ENCODE measurements at regions not wholly inside any gene's neighbourhood (a gene's known extent, or its start where the extent isn't known, plus 50 kb on each side); places are given as distances from the start of the nearest gene placed in this dataset.

DNA sequence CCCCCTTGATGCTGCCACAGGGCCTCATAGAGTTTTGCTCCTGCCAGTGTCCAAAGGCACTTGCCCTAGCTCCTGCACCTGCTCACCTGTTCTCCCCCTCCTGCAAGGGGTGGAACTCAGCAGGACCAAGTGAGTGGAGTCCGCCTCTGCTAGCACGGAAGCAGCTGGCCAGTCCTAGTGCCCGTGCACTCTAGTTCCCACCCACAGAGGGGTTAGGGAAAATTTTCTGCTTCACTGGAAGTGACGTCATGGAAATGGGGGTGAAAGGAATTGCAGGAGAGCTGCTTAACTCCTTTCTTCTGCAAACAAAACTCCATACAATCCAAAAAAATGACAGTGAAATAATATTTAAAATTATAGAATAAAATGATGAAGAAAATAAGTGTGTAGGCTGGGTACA, 609.7 kb upstream of the SLITRK1 start:
- no peak for FAIRE-seq
- no peak for DNase-seq (ENCODE audit: low spot score)

DNA sequence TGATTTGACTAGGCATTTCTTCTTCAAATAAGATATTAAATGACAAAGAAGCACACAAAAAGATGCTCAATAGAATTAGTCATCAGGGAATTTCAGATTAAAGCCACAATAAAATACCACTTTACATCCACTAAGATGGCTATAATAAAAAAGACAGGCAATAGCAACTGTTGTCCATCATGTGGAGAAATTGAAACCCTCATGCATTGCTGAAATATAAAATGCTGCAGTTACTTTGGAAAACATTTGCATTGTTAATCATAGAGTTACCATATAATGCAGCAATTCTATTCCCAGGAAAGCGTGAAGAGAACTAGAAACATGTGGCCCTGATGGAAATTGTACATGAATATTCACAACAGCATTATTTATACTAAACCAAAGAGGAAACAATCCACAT, 605.5 kb upstream of the SLITRK1 start:
- DNase-seq (ENCODE audit: low spot score) (no peak), FAIRE-seq (no peak)

DNA sequence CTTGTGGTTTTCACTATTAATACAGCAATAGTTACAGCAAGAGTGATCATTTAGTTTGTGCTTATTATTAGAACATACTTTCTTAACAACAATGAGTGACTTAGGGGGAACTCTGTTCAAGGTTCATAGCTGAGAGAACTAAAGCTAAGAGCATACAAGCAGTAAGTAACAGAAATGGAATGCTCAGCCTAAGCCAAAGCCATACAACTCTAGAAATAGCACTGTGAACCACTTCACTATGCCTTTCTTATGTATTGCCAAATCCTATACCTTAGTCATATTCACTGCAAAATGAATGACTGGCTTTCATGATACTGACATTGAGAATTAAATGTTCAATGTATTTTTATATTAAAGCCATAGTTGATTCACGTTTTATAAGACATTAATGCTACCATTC, 599.7 kb upstream of the SLITRK1 start:
- DNase-seq (ENCODE audit: low spot score) = no peak
- FAIRE-seq = no peak

DNA sequence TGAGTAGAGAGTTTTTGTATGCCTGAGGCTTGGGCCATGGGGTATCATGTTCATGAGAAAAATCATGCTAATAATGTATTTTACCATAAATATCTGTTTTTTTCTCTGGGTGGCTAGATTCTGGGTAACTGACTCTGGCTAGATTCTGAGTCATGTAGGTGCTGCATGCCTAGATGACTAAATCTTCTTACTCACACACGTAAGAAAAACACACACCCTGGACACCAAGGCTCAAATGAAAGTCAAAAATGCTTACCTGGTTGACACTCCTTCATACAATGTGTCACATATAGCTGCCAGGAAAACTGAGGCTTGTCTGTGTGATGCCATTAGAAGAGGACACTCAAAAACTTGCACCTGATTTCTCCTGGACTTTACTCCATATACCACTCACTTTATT, 597.4 kb upstream of the SLITRK1 start:
- no peak for FAIRE-seq

DNA sequence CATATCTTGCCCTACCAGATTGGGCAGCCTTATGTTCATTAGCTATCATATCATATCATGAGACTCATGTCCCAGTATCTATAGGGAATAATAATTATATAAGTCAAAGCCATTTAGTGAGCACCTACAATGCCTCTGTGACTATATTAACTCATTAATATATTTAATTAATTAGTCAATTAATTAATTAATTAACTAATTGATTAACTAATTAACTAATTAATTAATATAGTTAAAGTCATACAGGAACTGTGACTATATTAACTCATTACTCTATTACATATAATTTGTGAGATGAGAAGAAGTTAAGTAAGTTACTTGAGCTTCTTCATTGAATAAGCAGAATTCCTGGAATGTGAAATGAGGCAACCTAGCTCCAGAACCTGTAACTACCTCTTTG, 588.3 kb upstream of the SLITRK1 start:
- FAIRE-seq = no peak
- no peak for DNase-seq (ENCODE audit: low spot score)

More for the DNA sequence above, 597.4 kb upstream of the SLITRK1 start:
- peak; percentile 0 for DNase-seq (ENCODE audit: low spot score)

DNA sequence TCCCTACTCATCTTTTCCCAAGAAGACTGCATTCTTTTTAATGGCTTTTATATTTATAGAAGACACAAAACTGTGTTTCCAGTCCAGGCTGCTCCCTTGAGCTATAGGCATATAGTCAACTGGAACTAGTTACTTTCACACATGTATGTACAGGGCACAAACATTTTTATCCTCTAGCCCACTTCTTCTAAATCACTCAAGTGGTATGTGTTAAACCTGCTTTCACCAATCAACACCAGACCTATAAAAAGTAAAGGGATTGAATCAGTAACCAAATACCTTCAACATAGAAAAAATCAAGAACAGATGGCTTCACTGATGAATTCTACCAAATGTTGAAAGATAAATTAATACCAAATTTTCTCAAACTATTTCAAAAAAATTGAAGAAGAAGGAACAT, 584.2 kb upstream of the SLITRK1 start:
- FAIRE-seq (no peak), DNase-seq (ENCODE audit: low spot score) (no peak)

DNA sequence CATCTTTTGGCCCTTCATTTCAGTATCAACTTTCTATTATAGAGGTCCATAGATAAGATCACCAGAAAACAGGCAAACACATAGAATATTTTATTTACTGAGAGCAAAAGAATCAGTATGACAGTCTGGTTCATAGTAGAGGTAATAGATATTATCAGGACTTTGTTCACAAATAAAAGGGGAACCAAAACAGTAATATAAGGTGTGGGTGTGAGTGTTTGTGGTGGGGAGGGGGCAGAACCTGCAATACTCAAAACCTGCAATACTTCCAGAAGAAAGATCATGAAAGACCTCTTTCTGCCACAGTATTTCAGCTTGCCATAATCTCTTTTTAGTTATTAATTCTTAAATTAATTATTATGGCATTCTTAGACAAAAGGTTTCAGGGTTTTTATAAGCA, 578.7 kb upstream of the SLITRK1 start:
- DNase-seq (ENCODE audit: low spot score) (no peak), FAIRE-seq (no peak)

DNA sequence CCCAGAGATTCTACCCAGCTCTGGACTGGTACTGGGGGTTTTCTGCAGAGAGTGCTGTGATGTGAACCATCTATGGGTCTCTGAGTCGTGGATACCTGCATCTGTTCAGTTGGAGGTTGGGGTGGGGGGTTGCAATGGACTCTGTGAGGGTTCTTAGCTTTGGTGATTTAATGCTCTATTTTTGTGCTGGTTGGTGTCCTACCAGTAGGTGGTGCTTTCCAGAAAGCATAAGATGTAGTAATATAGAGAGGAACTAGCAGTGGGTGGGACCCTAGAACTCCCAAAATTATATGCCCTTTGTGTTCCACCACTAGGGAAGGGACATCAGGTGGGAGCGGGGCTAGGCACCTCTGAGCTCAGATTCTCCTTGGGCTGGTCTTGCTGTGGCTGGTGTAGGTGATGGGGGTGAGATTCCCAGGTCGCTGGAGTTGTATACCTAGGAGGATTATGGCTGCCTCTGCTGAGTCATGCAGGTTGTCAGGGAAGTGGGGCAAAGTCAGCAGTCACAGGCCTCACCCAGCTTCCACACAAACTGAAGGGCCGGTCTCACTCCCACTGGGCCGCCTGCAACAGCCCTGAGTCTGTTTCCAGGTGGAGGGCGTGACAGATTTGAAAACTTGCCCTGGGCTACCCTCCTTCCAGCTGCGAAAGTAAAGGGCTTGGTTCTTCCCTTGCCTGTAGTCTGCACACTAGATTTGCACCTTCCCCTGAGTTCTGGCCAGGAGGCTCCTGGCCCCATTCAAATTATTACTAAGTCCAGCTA, 573.0 kb upstream of the SLITRK1 start:
- no peak for DNase-seq (ENCODE audit: low spot score)
- no peak for FAIRE-seq

DNA sequence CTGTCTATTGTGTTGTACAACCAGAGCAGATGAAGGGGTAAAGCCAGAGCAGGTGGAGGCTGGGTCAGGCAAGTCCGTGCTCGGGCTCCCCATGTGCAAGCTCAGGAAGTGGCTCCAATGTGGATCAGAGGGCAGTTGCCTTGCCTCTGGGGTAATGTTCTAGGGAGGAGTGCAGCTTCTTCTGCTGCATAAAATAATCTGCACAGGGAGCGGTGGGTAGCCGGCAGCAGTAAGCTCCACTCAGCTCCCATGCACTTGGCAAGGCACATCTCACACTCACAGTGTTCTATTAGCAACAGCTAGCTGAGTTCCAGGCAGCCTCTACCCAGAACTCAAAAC, 565.3 kb upstream of the SLITRK1 start:
- FAIRE-seq (no peak), DNase-seq (ENCODE audit: low spot score) (no peak)

DNA sequence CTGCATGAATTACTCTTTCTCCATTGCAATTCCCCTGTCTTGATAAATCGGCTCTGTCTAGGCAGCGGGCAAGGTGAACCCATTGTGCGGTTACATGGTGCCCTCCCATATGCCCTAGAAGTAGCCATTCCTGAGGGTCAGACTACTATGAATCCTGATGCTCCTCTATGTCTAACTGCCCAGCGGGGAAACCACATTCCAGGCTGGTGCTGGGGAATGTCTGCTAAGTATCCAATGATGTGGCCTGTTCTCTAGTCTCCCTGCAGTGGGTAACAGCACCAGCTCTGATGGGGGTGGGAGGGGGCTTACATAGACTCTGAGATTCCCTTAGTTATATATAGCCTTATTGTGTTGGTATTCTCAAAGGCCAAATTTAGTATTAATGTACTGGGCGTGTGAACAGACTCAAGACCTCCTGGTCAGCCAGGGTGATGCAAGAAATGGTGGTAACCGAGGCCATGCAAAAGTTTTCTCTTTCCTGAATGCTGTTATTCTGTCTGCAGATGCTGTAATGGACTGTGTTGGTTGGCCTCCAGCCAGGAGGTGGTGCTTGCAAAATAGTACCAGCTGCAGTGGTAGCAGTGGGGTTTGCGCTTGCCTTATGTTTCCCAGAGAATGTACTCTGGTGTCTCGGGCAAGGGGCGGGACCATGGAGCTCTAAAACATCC, 564.8 kb upstream of the SLITRK1 start:
- no peak for DNase-seq (ENCODE audit: low spot score)
- no peak for FAIRE-seq

DNA sequence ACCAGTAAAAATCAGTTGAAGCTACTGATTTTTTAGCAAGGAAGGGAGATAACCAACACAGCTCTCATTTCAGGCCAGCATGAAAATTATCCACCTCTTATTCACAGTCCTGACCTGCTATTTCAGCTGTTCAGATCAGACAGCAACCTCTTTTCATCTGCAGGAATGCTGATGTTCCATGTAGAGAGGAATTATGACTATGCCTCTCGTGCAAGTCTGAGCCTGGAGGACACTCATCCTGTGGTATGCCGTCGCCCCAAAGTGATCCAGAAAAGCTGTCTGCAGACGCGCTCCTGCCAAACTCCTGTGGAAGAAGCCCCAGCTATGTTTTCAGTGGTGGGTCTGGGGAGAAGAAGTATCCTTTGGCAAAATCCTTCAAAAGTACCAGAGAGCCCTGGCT, 563.5 kb upstream of the SLITRK1 start:
- FAIRE-seq (no peak), DNase-seq (ENCODE audit: low spot score) (no peak)

DNA sequence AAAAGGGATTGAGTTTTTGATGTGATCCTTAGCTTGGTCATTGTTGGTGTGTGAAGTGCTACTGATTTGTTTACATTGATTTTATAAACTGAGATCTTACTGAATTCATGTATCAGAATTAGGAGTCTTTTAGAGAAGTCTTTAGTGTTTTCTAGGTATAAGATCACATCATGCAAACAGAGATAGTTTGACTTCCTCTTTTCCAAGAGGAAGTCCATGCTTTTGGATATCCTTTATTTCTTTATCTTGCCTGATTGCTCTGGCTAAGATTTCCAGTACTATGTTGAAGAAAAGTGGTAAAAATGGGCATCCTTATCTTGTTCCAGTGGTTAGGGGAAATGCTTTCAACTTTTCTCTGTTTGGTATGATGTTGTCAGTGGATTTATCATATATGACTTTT, 561.2 kb upstream of the SLITRK1 start:
- no peak for FAIRE-seq
- DNase-seq (ENCODE audit: low spot score) = no peak

DNA sequence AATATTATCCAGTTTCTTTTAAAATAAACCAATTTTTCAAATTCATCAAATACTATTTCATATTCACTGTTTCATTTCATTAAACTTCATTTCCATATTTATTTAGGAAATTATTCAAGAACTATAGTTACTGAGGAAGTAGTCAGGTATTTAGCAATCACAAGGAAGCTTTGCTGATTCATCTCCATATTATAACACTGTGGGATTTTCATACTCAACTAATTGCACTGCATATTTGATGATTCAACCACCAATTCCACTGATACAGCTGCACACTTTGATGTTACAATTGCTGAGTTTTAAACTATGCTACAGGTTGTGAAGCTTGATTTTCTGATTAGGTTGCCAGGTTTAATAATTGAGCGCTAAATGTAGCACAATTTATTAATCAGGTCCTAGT, 556.8 kb upstream of the SLITRK1 start:
- no peak for FAIRE-seq
- DNase-seq (ENCODE audit: low spot score) = no peak

DNA sequence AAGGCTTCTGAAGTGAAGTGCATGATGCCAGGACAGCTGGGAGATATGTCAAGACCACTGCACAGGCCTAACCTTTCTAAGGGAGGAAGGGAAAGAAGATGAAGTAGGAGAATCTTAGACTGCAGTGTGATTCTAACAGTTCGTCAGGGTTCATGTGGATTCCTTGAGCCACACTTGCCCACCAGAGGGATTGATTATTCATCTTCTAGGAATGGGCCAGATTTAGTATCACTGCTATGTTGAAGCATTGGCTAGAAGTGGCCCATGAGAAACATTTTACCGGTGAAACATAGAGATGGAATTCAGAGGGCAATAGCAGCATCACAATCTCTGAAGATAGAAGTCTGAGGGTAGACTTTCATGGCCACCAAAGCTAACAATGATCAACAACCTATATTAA, 550.8 kb upstream of the SLITRK1 start:
- peak; percentile 8 for DNase-seq (ENCODE audit: low spot score)
- FAIRE-seq = no peak

DNA sequence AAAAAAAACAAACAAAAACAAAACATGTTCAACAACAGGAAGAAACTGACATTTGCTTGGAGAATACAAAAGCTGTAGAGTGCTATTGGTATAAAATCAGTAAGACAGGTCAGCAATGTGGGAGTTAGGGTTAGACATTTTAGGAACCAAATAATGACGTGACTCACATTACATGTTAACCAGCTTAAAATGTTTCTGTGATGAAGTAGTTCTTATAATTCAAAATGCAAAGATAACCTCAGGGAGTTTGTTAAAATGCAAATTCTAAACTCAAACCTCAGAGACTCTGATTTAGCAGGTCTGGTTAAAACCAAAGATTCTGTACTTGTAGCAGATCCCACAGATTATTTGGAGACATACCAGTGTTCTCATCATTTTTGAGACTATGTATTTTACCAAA, 549.4 kb upstream of the SLITRK1 start:
- no peak for FAIRE-seq
- DNase-seq (ENCODE audit: low spot score) = no peak

DNA sequence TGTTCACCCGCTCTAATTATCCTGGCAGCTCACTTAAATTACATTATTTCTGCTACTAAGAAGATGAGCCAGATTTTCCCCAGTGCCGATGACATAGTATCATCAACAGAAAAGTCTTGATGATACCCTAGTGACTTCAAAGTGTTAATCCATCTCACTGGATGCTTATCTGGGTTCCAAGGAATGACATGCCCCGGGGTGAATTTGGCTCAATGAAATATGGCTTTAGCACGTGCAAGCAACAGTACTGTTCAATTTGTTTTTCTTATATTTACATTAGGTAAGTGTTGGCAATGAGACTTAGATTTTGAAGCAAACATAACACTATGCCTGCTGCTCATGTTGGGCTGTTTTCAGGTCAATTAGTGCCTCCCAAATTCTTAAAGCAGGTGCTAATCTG, 548.2 kb upstream of the SLITRK1 start:
- no peak for DNase-seq (ENCODE audit: low spot score)
- FAIRE-seq = no peak

DNA sequence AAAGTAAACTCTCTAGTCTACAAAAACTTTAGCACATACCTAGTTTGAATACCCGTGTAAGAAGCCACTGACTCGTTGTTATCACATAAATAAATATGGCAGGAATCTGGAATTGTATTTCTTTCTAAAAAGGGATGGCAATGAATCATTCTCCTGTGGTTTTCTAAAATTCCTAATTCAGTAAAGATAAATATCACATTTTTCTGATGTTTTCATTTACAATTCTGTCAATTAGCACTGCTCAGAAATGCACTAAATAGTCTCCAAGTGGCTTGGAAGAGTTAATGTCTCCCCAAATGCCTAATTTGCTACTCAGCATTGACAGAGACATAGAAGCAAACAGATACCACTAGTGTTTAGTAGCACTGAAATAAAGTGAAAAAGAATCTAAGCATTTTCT, 547.7 kb upstream of the SLITRK1 start:
- FAIRE-seq (no peak), DNase-seq (ENCODE audit: low spot score) (no peak)

DNA sequence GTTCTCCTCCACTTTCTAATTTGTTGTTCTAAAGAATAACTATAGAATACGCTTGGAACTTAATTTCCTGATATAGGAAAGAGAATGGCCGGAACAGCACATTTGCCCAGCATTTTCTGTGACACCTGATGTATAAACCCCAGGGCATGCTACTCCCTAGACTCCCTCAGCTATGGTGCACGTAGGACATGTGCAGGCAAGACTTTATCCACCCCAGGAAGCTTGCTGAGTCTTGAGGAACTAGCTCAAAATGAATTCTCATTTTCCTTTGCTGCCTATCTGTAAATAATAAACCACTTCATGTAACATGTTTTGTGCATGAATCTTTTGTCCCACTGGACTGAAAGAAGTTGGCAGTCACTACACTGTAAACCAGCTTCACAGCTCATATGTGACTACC, 535.8 kb upstream of the SLITRK1 start:
- no peak for FAIRE-seq
- no peak for DNase-seq (ENCODE audit: low spot score)

DNA sequence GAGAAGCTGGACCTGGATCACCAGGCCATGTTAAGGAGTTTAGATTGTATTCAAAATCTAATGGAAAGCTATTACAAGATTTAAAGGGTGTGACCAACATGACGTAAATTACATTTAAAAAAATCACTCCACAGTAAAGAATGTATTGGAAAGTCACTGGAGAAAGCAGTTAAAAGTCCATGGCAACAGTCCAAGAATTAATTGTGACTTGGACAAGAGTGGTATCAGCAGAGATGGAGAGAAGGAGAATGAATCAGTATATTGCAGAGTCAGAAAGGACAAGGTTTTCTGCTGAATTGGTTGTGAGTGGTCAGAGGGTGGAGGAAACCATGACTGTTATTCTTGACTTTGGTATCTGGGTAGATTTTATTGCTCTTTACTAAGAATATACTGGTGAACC, 535.1 kb upstream of the SLITRK1 start:
- no peak for DNase-seq (ENCODE audit: low spot score)
- FAIRE-seq = no peak

DNA sequence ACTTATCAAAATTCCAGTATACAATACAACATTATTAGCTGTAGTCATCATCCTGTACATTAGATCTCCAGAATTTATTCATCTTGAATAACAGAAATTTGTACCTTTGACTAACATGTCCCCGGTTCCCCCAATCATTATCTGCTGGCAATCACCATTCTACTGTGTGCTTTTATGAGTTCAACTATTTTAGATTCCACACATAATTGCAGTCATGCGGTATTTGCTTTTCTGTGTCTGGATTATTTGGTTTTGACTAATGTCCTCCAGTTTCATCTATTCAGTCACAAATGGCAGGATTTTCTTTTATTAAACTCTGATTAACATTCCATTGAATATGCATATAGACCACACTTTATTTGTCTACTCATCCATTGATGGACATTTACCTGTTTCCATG, 530.7 kb upstream of the SLITRK1 start:
- DNase-seq (ENCODE audit: low spot score) (no peak), FAIRE-seq (no peak)

DNA sequence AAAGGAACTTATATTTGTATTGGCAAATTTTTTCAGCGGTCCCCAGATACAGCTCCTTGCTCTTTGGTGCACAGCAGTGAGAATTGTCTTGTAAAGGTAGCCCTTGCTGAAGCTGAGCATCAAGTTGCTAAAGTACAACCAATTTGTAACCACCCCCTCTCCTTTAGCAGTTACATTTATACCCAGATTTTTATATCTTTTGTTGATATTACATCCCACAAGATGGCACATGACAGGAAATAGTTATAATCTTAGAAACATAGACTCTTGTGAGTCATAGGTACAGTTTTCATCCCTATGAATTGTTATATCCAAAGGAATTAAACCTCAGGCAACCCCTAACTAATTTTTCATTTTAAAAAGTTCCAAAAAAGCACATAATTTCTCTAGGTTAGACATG, 523.0 kb upstream of the SLITRK1 start:
- FAIRE-seq = no peak
- no peak for DNase-seq (ENCODE audit: low spot score)

DNA sequence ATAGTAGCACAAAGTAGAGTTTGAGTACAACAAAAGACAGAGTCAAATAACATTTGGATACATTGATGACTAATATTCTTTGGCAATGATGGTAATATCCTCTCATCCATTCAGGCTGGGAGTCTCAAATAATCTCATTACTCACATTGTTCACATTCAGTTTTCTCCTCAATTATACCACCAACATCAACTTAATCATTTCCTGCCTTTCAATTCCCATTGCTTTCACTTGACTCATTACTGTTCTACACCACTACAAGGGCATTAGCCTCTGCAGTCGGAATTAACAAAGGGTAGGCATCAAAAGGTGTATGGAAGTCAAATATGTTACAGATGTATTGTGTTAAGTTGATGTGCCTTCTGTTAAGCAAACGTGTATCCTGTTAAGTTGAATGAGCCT, 518.4 kb upstream of the SLITRK1 start:
- DNase-seq (ENCODE audit: low spot score) = peak; percentile 13
- no peak for FAIRE-seq

DNA sequence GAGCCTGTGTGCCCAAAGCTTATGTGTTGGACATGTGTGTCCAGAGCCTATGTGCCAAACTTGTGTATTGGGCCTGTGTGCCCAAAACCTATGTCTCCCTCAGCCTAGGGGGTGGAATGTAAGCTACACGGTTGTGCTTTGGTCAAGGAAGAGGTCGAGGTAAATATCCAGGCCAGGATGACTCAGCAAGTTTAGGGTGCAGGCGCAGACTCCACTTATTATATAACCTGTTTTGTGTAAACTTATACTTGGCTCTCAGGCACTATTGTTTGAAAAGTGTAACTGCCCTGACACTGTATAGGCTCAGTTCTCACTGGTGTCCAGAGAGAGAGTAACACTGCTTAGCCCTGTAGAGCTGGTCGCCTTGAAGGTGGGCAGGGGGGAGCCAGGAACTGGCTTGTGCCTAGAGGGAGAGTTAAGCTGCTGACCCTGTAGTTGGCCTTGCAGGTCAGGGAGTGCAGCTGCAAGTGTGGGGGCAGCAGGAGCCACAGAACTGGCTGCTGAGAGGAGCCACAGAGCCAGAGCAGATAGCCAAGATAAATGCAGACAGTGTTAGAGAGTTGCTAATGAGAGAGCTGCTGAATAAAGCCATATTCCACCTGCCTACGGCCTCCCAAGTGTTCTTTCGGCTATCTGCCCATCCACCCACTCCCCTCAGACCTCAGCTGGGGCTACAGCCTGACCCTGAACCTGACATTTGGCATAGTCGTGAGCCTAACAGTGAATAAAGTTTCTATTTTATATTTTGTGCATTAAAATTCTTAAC, 517.2 kb upstream of the SLITRK1 start:
- FAIRE-seq (no peak), DNase-seq (ENCODE audit: low spot score) (no peak)
